ENCODE measurements at regions not wholly inside any gene's neighbourhood (a gene's known extent, or its start where the extent isn't known, plus 50 kb on each side); places are given as distances from the start of the nearest gene placed in this dataset.

DNA sequence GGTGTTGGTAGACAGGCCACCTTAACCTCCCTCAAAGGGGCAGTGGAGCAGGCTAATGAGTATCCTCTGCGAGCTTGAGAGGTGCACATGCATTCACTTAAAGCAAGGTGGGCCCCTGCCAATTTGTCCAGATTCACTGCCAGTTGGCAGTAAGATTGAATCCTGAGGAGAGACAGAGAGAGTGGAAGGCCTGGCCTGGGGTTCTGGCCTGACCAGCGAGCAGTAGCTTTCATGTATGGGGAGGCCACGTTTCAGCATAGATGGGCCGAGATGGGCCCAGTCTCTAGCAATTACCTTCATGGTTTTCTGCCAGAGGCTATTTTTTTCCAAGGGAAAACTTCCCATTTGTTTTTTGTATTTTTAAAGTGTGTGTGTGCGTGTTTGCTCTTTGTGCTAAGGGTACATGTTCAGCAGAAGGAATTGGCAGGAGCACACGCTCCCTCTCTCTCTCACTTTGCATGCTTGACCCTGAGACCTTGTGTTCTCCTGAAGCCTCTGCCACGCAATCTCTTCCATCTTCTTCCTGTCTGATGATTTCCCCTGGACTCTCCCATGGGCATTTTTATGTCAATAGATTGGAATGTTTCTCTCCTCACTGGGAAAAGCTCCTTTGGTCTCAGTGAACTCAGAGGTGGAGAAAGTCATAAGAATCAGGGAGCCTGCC is 215.8 kb upstream of the SFRP2 start:
- DNase-seq (ENCODE audit: low spot score): peak; percentile 6
- in situ Hi-C loops (cut with HindIII; ENCODE audit: low sequenced_read_pairs): no loop called here

DNA sequence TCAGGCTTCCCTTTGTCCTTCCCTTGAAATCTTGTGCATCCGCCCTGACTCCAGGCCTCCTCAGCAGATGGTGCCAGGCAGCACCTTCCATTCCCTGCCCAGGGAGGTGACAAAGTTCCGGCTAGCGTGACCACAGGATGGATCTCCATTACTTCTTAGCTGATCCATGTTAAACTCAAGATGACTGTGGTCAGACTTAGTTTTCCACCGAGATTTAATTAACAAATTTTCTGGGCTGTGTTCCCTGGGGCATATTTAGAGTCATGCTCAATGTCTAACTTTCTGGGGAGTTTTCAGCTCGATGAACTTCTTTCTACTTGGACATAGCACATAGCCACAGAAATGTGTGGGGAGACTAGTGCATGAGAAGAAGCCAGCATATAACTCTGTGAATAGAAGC is 215.1 kb upstream of the SFRP2 start:
- in situ Hi-C loops (cut with HindIII; ENCODE audit: low sequenced_read_pairs): no loop called here
- DNase-seq (ENCODE audit: low spot score): no peak

DNA sequence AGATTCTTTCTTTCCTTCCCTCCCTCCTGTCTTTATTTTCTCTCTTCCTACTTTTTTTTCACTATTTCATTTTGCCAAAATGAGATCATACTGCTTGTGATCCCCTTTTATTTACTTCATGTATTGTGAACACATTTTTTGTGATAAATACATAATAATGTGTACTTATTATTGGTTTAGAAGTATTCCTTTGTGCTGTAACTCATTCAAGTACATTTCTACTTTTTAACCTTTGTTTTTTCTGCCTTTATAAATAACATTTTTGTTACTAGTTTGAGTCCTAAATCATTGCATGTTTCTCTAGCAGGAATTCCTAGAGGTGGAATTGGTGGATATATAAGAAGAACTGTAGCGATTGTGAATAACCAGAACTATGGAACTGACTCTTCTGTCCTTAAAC is 214.5 kb upstream of the SFRP2 start:
- no peak for DNase-seq (ENCODE audit: low spot score)
- in situ Hi-C loops (cut with HindIII; ENCODE audit: low sequenced_read_pairs): no loop called here

DNA sequence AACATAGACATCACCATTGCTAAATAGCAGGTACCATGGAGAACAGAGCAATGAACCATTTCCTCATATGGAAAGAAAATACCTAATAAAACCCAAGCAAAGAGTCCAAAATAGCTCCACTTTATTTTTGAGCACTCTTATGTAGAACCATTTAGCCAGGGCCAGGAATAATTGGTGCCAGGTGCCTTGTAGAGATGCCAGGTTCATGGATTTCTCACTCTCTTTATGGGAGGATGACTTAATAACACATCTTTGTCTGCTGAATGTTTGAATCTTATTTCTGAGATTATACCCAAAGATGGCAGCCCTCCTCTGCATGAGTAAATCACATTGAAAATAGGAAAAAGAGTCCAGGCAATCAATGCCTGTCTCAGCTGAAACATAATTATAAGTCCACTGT is 212.3 kb upstream of the SFRP2 start:
- in situ Hi-C loops (cut with HindIII; ENCODE audit: low sequenced_read_pairs): no loop called here
- no peak for DNase-seq (ENCODE audit: low spot score)

DNA sequence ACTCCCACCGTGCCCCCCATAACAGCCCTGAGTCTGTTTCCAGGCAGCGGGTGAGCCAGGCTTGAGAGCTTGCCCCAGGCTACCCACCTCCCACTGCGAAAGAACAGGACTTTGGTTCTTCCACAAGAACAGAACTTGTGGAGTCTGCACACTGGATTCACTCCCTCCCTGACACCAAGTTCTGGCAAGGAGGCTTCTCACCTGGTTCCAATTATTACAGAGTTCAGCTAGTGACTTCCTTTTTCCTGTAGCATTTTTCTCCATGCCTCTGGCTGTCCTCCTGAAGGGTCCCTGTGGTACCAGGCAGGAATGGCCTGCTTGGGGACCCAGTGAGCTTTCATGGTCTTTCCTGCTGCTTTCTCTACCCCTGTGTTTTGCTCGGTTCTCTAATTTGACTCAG is 208.6 kb upstream of the SFRP2 start:
- no peak for DNase-seq (ENCODE audit: low spot score)
- in situ Hi-C loops (cut with HindIII; ENCODE audit: low sequenced_read_pairs): no loop called here

DNA sequence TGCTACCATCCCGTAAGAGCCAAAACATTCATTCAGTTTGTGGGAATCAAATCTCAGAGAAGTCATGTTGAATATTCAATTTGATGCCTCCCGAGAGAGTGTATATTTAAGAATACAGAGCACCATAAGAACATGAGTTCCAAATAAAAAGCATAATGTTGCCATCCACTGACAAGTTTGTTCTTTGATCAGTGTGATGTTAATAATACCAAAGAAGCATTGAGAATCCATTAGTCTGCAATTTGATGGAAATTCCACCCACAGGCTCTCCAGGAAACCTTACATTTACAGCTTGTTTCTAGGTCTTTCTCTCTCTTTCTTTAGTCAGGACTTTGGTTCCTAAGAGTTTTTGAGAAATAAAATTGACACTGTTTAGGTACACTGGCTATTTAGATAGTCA is 200.6 kb upstream of the SFRP2 start:
- in situ Hi-C loops (cut with HindIII; ENCODE audit: low sequenced_read_pairs): no loop called here
- DNase-seq (ENCODE audit: low spot score): no peak

DNA sequence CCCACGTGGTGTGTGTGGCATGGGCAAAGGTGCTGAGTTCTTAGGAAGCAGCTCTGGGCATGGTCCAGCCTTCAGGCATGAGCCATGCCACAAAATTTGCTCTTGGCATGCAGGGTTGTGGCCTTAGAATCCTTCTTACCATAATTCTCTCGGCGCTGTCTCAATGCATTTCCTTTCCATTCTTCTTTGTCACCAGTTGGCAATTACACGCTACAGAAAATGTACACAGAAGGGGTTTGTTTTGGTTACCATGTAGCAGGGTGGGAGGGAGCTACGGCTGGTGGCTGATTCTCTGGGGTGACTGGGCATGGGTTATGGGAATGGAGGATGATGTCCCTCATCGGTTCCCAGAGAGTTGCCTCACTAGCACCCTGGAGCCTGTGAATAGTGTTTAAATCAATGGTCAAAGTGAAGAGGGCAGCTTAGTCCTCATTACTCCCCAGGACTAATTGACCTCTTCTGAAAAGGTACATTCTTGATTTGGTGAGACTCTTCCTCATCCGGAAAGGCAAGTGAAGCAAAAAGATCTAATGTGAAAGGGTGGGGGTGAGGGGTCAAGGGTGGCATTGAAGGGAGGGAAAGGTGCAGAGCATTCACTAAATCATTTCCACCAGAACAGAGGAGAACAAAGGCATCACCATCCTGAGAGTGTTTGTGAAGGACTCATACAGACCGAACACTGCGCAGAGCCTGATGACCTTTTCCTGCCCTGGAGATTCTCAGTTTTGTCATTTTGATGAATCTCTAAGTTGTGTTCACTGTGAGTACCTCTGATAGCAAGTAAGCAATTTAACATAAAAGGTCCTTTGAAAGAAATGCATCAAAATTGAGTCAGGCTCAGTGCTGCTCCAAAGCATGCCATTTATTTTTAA is 199.8 kb upstream of the SFRP2 start:
- no peak for DNase-seq (ENCODE audit: low spot score)

DNA sequence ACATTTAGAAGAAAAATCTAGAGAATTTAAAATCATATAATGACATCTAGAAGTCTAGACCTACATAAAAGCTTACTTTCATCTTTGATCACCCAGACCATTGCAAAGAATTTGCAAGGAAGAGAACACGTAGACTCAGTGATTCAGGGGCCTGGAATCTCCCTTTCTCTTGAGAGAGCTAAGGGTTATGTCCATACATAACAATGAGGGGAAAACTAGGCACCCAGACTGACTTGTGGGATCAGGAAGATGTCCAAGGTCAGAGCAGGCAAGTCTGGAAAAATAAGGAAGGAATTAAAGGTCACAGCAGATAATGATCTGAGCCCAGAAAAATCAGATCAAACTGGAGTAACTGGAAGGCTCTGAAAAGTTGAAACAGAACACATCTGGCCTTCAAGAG is 198.4 kb upstream of the SFRP2 start:
- in situ Hi-C loops (cut with HindIII; ENCODE audit: low sequenced_read_pairs): no loop called here
- no peak for DNase-seq (ENCODE audit: low spot score)

More for the DNA sequence above, 199.8 kb upstream of the SFRP2 start:
- in situ Hi-C loops (cut with HindIII; ENCODE audit: low sequenced_read_pairs): no loop called here

DNA sequence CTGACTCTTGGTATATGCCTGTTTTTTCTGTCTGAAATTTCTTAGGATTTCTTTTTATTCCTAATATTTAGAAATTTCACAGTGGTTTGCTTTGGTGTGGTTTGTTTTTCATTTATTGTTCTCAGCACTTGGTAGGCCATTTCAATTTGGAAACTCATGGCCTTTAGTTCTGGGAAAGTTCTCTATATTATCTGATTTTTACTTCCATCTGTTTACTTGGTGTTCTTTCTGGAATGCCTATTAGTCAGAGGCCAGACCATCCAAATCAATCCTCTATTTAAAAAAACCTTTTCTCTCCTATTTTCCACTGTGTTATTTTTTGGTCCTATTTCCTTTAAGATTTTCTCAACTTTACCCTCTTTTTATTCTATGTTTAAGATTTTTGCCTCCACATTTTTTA is 188.1 kb upstream of the SFRP2 start:
- no peak for DNase-seq (ENCODE audit: low spot score)
- in situ Hi-C loops (cut with HindIII; ENCODE audit: low sequenced_read_pairs): no loop called here

DNA sequence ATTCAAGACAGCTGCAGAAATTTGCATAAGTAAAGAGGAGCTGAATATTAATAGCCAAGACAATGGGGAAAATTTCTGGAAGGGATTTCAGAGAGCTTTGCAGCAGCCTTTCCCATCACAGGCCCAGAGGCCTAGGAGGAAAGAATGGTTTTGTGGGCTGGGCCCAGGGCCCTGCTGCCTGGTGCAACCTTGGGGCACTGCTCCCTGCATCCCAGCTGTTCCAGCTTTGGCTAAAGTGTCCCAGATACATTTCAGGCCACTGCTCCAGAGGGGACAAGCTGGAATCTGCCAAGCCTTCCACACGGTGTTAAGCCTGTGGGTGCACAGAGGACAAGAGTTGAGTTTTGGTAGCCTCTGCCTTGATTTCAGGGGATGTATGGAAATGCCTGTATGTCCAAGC is 185.6 kb upstream of the SFRP2 start:
- in situ Hi-C loops (cut with HindIII; ENCODE audit: low sequenced_read_pairs): no loop called here
- DNase-seq (ENCODE audit: low spot score): no peak

DNA sequence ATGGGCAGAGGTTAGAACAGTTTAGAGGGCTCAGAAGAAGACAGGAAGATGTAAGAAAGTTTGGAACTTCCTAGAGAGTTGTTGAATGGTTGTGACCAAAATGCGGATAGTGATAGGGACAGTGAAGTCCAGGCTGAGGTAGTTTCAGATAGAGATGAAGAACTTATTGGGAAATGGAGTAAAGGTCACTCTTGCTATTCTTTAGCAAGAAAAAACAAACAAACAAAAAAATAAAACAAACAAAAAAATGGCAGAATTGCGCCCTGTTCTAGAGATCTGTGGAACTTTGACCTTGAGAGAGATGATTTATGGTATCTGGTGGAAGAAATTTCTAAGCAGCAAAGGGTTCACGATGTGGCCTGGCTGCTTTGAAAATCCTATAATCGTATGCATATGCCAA is 185.1 kb upstream of the SFRP2 start:
- in situ Hi-C loops (cut with HindIII; ENCODE audit: low sequenced_read_pairs): no loop called here
- no peak for DNase-seq (ENCODE audit: low spot score)

DNA sequence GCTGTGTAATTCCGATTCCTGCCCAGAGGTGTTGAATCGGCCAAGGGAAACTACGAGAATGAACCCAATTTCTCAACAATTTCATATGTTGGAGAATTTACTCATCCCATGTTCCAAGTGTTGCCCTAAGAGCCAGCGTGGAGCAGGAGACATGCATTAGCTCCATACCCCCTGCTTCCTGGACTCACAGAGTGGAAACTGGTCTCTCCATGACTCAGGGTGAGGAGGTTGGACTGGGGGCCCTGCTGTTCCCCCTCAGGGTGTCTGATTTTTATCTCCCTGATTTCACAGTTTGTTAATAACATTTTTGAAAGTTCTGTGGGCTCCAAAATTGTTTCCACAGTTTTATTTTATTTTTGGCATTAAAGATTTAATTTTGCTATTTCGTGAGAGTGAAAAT is 183.0 kb upstream of the SFRP2 start:
- in situ Hi-C loops (cut with HindIII; ENCODE audit: low sequenced_read_pairs): no loop called here
- no peak for DNase-seq (ENCODE audit: low spot score)

DNA sequence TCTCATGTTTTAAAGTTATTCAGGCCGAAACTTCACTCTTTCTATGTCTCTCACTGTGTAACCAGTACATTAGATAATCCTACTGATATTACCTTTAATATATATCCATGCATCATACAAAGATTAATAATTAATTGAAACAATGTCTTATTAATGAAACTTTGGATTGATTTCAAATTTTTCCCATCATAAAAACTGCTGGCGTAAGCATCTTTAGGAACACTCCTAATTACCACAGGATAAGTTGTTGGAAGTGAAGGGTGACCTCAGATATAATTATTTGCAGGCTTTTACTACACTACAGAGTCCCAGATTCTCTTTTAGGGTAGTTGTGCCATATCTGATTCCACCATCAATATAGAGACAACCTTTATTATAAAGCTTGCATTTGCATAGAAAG is 181.3 kb upstream of the SFRP2 start:
- in situ Hi-C loops (cut with HindIII; ENCODE audit: low sequenced_read_pairs): no loop called here
- no peak for DNase-seq (ENCODE audit: low spot score)

DNA sequence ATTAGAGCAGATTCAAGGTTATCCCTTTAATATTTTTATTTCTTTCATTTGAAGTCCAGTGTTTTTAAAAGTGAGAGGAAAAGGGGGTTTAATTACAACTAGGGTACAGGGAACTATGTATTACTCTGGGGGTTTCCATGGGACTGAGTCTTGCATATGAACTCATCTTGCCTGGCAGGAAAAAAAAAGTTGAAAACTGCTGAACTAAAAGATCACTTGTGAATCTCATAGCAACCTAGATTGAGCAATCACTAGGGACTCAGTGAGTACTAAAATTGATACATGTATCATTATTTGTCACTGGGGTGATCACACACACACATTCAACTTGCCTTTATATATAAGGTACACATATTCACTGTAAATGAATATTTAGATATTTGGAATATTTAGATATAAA is 180.7 kb upstream of the SFRP2 start:
- in situ Hi-C loops (cut with HindIII; ENCODE audit: low sequenced_read_pairs): no loop called here
- no peak for DNase-seq (ENCODE audit: low spot score)

DNA sequence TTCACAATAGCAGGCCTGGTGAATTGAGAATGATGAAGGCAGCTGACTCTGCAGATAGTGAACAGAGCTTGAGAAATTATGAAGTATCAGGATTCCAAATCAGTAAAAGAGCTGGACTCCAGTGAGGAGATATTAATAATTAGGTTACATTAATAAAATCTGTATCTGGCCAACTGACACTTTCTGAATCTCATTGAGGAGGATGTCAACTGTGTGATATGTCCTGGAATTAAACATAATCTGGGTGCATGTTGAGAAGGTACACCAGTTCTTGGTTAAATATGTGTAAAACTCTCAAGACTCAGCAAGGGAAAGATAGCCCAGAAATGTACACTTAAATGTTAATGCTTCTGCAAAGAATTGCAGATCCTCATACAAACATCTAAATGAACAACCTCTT is 177.8 kb upstream of the SFRP2 start:
- DNase-seq (ENCODE audit: low spot score): no peak
- in situ Hi-C loops (cut with HindIII; ENCODE audit: low sequenced_read_pairs): no loop called here

DNA sequence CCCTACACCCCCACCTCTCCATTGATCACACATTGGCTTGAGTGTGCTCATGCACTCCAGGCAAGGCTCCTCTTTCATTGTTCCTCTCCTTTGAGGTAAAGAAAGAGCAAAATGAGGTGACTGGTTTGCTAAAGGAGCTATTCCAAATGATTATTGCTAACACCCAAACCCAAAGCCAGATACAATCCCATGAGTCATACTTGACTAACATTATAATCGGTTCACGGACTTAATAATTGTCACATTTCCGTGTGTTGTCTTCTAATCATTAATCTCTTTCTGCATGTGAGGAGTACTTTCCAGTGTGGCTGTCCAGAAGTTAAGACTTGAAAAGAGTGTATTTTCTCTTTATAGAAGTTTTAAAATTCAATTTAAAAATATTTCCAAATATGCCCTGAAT is 174.3 kb upstream of the SFRP2 start:
- no peak for DNase-seq (ENCODE audit: low spot score)
- in situ Hi-C loops (cut with HindIII; ENCODE audit: low sequenced_read_pairs): no loop called here

DNA sequence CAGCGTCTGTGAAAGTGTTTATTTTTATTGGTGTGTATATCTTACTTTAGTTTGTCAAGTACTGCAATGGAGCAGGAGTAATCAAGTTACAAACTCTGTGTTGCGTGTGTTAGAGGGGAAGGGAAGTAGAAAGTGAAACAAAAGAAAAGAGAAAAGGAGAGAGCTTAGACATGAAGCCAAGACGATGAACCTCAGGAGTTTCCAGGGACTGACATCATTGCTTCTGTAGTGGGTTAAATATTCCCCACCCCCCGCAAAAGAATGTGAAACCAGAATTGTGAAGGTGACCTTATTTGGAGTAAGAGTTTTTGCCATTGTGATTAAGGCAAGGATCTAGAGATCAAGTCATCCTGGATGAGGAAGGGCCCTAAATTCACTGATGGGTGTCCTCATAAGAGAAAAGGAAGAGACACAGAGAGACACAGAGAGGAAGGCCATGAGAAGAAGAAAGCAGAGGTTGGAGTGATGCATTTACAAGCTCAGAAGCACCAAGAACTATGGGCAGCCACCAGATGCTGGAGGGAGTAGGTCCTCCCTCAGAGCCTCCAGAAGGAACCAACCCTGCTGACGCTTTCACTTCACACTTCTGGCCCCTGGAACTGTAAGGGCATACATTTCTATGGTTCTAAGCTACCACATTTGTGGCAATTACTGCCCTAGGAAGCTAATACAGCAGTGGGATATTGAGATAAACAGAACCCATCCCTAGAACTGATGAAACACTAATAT is 173.6 kb upstream of the SFRP2 start:
- DNase-seq (ENCODE audit: low spot score): no peak
- in situ Hi-C loops (cut with HindIII; ENCODE audit: low sequenced_read_pairs): no loop called here

DNA sequence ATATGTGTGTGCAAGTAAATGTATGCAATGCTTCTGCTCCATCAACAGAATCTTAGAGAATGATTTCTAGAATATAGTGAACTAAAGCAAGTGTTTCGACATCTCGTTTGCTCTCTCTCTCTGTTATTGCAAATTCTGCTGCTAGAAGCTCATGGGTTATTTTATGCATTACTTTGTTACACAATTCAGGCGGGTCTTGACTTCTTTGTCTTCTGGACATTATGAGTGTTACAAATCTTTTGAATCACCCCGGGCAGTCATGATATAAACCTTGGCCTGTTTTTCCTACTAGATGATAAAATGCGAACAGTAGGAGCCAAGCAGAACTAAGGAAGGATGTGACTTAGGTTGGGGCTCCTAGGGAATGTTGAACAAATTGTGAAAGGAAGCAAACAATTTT is 166.4 kb upstream of the SFRP2 start:
- DNase-seq (ENCODE audit: low spot score): no peak
- in situ Hi-C loops (cut with HindIII; ENCODE audit: low sequenced_read_pairs): no loop called here

DNA sequence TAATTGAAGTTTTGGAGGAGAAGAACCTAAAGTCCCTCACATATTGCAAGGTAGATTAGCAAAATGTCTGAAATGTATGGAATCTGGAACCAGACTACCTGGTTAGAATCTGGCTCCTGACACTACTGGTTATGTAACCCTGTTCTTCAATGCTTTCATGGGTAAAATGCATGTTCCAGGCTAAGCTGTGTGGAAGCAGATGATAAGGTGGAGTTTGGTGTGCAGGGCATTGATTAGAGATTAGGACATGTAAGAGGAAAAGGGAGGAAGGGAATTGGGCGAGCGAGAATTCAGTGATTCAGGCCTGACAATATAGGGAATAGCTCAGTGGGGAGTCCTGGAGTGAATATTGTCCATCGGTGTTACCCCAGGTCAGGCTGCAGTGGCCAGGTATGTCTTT is 165.8 kb upstream of the SFRP2 start:
- DNase-seq (ENCODE audit: low spot score): no peak
- in situ Hi-C loops (cut with HindIII; ENCODE audit: low sequenced_read_pairs): no loop called here
